HCT116 (cell line): ENCODE measurements at regions not wholly inside any gene's neighbourhood (a gene's known extent, or its start where the extent isn't known, plus 50 kb on each side); places are given as distances from the start of the nearest gene placed in this dataset.

Source experiments
- ATAC-seq: fragments of 200-7000 bp; cut with Tn5 transposase; 2 replicates; pipeline ENCODE4 v1.9.1; 2020; ENCODE audit warnings: mild to moderate bottlenecking, moderate library complexity
- BruUV-seq: library from RNA; stranded (reverse); fragments of 400-500 nt; replicated peaks from 2 replicates; lab custom pipeline; 2021; lab: Mats Ljungman, UMichigan
- CTCF ChIA-PET: fragments of 300-600 bp; sonication (Branson Sonifier 250); formaldehyde crosslinking; loops from one replicate; lab custom pipeline; 2021; ENCODE audit warnings: antibody characterized with exemption; lab: Charles Lee
- POLR2A ChIA-PET: fragments of 300-600, 350-600 bp; sonication (Branson Sonifier 250); formaldehyde crosslinking; loops from one replicate; lab custom pipeline; 2021; ENCODE audit warnings: antibody characterized with exemption; lab: Charles Lee
- RAD21 ChIA-PET, 2 experiments: fragments of 300-600 bp; sonication (Branson Sonifier 250); formaldehyde crosslinking; loops; one replicate each; lab custom pipeline; 2023; ENCODE audit warnings: low total read pairs in 2 of 2; ENCODE audit not compliant: uncharacterized antibody in 2 of 2, unreplicated experiment in 2 of 2, low non-redundant PET in 1 of 2; lab: Charles Lee
- DNase-seq: peaks from one replicate; pipeline ENCODE4 v3.0.0-alpha.2; 2010; ENCODE audit warnings: low read depth, low spot score
- H2AFZ ChIP-seq: fragments of 200-600 bp; shearing (Covaris generic), sonication (generic); 2 replicates; pipeline ENCODE4 v1.6.1; 2017; ENCODE audit warnings: low read depth, mixed run types, mixed read lengths, antibody characterized with exemption, low read length; ENCODE audit not compliant: poor library complexity, severe bottlenecking
- H3K27ac ChIP-seq: 2 replicates; pipeline ENCODE4 v1.5.1; 2012; ENCODE audit warnings: low read depth, low read length
- H3K27me3 ChIP-seq: fragments of 200-600 bp; sonication (generic); 2 replicates; pipeline ENCODE4 v1.6.1; 2016; ENCODE audit warnings: mixed run types, low read length, mixed read lengths; ENCODE audit not compliant: insufficient read depth
- H3K36me3 ChIP-seq, 2 experiments: fragments of 200-500 bp in 1 of 2; fragments of 200-600 bp in 1 of 2; sonication (Bioruptor generic) in 1 of 2; sonication (generic) in 1 of 2; 2 replicates each; pipeline versions ENCODE4 v1.5.1 to v1.6.1; 2014 to 2016; ENCODE audit warnings: low read length in 2 of 2, inconsistent platforms in 1 of 2, mixed read lengths in 1 of 2, mixed run types in 1 of 2; ENCODE audit not compliant: insufficient read depth in 2 of 2, control insufficient read depth in 1 of 2
- H3K4me1 ChIP-seq, 2 experiments: fragments of 200-600 bp in 1 of 2; sonication (generic) in 1 of 2; 2 replicates each; pipeline versions ENCODE4 v1.5.1 to v1.6.1; 2012 to 2017; ENCODE audit warnings: low read length in 2 of 2, inconsistent platforms in 1 of 2, mild to moderate bottlenecking in 1 of 2, mixed read lengths in 1 of 2, mixed run types in 1 of 2, moderate library complexity in 1 of 2; ENCODE audit not compliant: insufficient read depth in 2 of 2, control insufficient read depth in 1 of 2
- H3K4me2 ChIP-seq: fragments of 200-600 bp; sonication (generic); 2 replicates; pipeline ENCODE4 v1.6.1; 2017; ENCODE audit warnings: mixed run types, low read length, mixed read lengths
- H3K4me3 ChIP-seq, 2 experiments: fragments of 200-600 bp in 1 of 2; sonication (generic) in 1 of 2; replicated peaks in 1 of 2; 2 replicates each; pipeline ENCODE4 v1.5.1; 2011 to 2016; ENCODE audit warnings: low read length in 2 of 2, control low read depth in 1 of 2, low read depth in 1 of 2, mild to moderate bottlenecking in 1 of 2, mixed read lengths in 1 of 2, mixed run types in 1 of 2
- H3K79me2 ChIP-seq: fragments of 200-600 bp; sonication (generic); 2 replicates; pipeline ENCODE4 v1.6.1; 2017; ENCODE audit warnings: mild to moderate bottlenecking, mixed run types, low read length, moderate library complexity, mixed read lengths; ENCODE audit not compliant: insufficient read depth
- H3K9ac ChIP-seq: fragments of 200-600 bp; sonication (generic); 2 replicates; pipeline ENCODE4 v1.6.1; 2016; ENCODE audit warnings: low read length, mixed read lengths
- H3K9me2 ChIP-seq: fragments of 200-600 bp; sonication (generic), shearing (Covaris generic); 2 replicates; pipeline ENCODE4 v1.6.1; 2017; ENCODE audit warnings: mixed run types, mild to moderate bottlenecking, moderate library complexity; ENCODE audit not compliant: insufficient read depth
- H3K9me3 ChIP-seq, 2 experiments: fragments of 200-500 bp in 1 of 2; fragments of 200-600 bp in 1 of 2; sonication (Bioruptor generic) in 1 of 2; sonication (generic) in 1 of 2; 2 replicates each; pipeline ENCODE4 v1.6.1; 2014 to 2017; ENCODE audit warnings: low read length in 2 of 2, mixed read lengths in 2 of 2, inconsistent platforms in 1 of 2, low read depth in 1 of 2, mild to moderate bottlenecking in 1 of 2, mixed run types in 1 of 2, moderate library complexity in 1 of 2; ENCODE audit not compliant: control insufficient read depth in 1 of 2, insufficient read depth in 1 of 2
- H4K20me1 ChIP-seq: fragments of 200-600 bp; sonication (generic), shearing (Covaris generic); 2 replicates; pipeline ENCODE4 v1.6.1; 2017; ENCODE audit warnings: mixed run types, mild to moderate bottlenecking, moderate library complexity; ENCODE audit not compliant: insufficient read depth
- CEBPB ChIP-seq: IDR thresholded peaks from 2 replicates; pipeline ENCODE4 v1.6.1; 2012; ENCODE audit warnings: low read depth
- FOSL1 ChIP-seq: IDR thresholded peaks from 2 replicates; pipeline ENCODE4 v1.6.1; 2012; ENCODE audit warnings: low read depth
- SP1 ChIP-seq: IDR thresholded peaks from 2 replicates; pipeline ENCODE4 v1.6.1; 2012; ENCODE audit warnings: low read depth
- TCF7L2 ChIP-seq: IDR thresholded peaks from 2 replicates; pipeline ENCODE4 v1.7.0; 2011; ENCODE audit warnings: borderline replicate concordance, inconsistent platforms; ENCODE audit not compliant: insufficient read depth, insufficient read length; ENCODE audit errors: extremely low read depth
- intact Hi-C: fragments of 100-400 bp; cut with micrococcal nuclease; formaldehyde crosslinking; loops from 2 replicates; pipeline ENCODE4 v1.10.0; 2022

DNA sequence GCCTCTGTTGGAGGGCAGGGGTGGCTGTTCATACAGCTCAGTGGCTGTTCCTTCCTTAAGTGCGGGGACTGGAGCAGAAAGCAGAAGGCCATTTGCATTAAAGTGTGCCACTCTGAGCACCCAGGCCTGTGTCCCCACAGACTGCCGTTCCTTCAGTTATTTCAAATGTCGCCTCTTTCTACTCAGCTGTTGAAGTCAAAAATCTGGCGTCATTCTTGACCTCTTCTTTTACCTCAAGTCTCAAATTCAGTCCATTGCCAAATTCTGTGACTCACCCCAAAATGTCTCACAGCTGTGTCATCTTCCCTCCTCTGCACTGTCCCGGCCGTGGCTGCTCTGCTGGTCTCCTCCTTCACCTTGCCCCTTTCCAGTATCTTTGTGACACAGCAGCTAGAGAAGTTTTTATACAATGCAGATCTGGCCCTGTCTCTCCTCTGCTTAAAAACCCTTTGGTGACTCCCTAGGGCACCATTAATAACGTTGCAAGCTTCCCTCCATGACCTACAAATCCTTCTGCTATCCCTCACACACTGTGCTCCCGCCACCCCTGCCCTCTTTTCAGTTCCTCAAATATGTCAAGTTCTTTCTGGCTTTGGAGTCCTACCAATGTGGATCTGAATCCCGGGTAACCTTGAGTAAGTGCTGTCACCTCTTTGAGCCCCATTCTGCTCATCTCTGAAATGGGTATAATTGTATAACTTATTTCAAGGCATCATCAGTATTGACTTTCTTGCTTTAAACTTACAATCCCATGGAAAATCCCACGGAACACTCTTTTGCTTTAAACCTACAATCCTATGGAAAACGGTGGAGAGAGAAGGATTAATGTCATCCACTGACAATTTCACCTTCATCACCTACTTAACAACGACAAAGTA, 98.3 kb upstream of the BOD1 start:
- no peaks in the 10 kb centered on the region for H3K79me2 ChIP-seq
- ChIA-PET RAD21 (no interaction called here), CTCF (no interaction called here), POLR2A (no interaction called here)
- no TSS peak for BruUV-seq
- intact Hi-C loops = no loop called here
- H3K4me2 ChIP-seq = peak overlapping the region; percentile 35
- H3K4me1 ChIP-seq = peaks cover 0 to 10% of the 10 kb centered on the region in 2 experiments; a peak in 2 of 4 replicates
- ATAC-seq = peak; percentile 62
- H3K27ac ChIP-seq = no peak overlapping the region
- DNase-seq = no peak
- no peaks in the 10 kb centered on the region for H3K36me3 ChIP-seq
- no peak overlapping the region for H3K4me3 ChIP-seq
- no peaks in the 10 kb centered on the region for H4K20me1 ChIP-seq
- H3K9me3 ChIP-seq = no peaks in the 10 kb centered on the region
- no peak overlapping the region for H2AFZ ChIP-seq
- H3K9me2 ChIP-seq = no peaks in the 10 kb centered on the region
- peak; percentile 57 for TF ChIP-seq FOSL1
- TF ChIP-seq SP1 = no peak
- no peak overlapping the region for H3K9ac ChIP-seq
- no peaks in the 10 kb centered on the region; the same call in 1 of the 2 replicates for H3K27me3 ChIP-seq

DNA sequence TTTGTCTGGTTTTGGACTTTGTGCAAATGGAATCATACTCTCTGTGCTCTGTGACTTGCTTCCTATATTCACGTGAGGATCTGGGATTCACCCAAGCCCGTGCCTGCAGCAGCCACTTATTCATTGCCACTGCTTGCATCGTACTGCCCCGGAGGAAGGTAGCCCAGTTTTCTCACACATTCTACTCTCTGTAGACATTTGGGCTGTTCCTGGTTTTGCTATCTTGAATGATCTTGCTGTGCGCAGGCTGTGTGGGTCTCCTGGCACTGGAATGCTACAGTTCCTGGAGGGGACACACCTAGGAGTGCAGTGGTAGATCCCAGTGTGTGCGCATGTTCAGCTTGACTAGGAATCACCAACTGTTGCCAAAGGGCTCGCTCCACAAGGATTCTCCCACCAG, 99.2 kb upstream of the BOD1 start:
- DNase-seq = no peak
- H2AFZ ChIP-seq = no peak overlapping the region
- no peaks in the 10 kb centered on the region for H3K79me2 ChIP-seq
- no TSS peak for BruUV-seq
- POLR2A ChIA-PET = no interaction called here
- TF ChIP-seq TCF7L2 = no peak
- TF ChIP-seq SP1 = 0 out of 2 replicates have a peak, but pooled peaks have one; percentile 17
- peak; percentile 69 for TF ChIP-seq CEBPB
- no peaks in the 10 kb centered on the region; the same call in 1 of the 2 replicates for H3K27me3 ChIP-seq
- H3K36me3 ChIP-seq = no peaks in the 10 kb centered on the region
- H3K9me3 ChIP-seq = no peaks in the 10 kb centered on the region
- intact Hi-C loops = no loop called here
- no peak overlapping the region for H3K4me3 ChIP-seq
- no peak overlapping the region for H3K4me2 ChIP-seq
- ATAC-seq = no peak
- CTCF ChIA-PET = no interaction called here
- no peak overlapping the region for H3K9ac ChIP-seq
- H3K27ac ChIP-seq = no peak overlapping the region
- no peaks in the 10 kb centered on the region for H3K9me2 ChIP-seq
- no peaks in the 10 kb centered on the region for H4K20me1 ChIP-seq
- H3K4me1 ChIP-seq = peaks cover 0 to 10% of the 10 kb centered on the region in 2 experiments; a peak in 2 of 4 replicates
- RAD21 ChIA-PET = no interaction called here
